ENCODE measurements at regions not wholly inside any gene's neighbourhood (a gene's known extent, or its start where the extent isn't known, plus 50 kb on each side); places are given as distances from the start of the nearest gene placed in this dataset.

DNA sequence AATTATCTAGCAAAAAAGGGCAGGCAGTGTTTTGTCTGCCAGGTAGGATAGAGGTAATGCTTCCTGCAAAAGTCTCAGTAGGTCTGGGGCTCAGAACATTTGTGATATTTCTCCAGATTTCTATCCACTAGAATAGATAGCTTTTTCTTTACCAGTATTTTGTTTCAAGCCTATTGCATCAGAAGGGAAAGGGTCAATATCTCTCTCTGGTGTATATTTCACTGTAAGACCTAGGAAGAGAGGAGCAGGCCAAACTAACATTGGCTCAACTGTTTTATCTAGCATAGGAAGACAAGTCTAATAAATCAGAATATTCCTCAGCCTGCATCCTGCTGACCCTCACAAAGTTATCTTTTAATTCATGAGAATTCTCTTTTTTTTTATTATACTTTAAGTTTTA is 106.7 kb upstream of the DAAM1 start:
- Histone ChIP-seq H3K9me2 (ENCODE audit: insufficient read depth, low read length) (no peaks in the 10 kb centered on the region), H3F3A (ENCODE audit: insufficient read depth, low read length, poor library complexity, severe bottlenecking) (no peaks in the 10 kb centered on the region), H2AFZ (ENCODE audit: low read depth, low read length) (no peak overlapping the region), H3K9ac (ENCODE audit: low read length) (no peak overlapping the region), H3K27ac (ENCODE audit: low read length) (no peak overlapping the region), H3K79me2 (replicated peaks; ENCODE audit: insufficient read depth, low read length) (no peaks in the 10 kb centered on the region), H3K4me3 (ENCODE audit: low read length) (no peak overlapping the region), H3K4me2 (ENCODE audit: low read length) (no peak overlapping the region), H3K36me3 (ENCODE audit: insufficient read depth, low read length) (no peaks in the 10 kb centered on the region), H3K27me3 (ENCODE audit: insufficient read depth, low read depth, low read length) (no peaks in the 10 kb centered on the region), H3K9me3 (ENCODE audit: low read length) (no peaks in the 10 kb centered on the region), H4K20me1 (ENCODE audit: insufficient read depth) (no peaks in the 10 kb centered on the region)
- TF ChIP-seq MXI1 (conservative IDR thresholded peaks at IDR 0.05; ENCODE audit: poor library complexity, severe bottlenecking) (no peak), RAD21 (conservative IDR thresholded peaks at IDR 0.05) (no peak), EZH2 (IDR thresholded peaks at IDR 0.05; ENCODE audit: borderline replicate concordance, insufficient read depth, low read length, poor library complexity, severe bottlenecking) (no peak), TAF1 (IDR thresholded peaks at IDR 0.05; ENCODE audit: low read depth) (no peak), POLR2AphosphoS5 (IDR thresholded peaks at IDR 0.05) (no peak), EP300 (conservative IDR thresholded peaks at IDR 0.05; ENCODE audit: poor library complexity, severe bottlenecking) (no peak), SMC3 (conservative IDR thresholded peaks at IDR 0.05; ENCODE audit: poor library complexity) (no peak)
- TF ChIP-seq, protein P1, sequence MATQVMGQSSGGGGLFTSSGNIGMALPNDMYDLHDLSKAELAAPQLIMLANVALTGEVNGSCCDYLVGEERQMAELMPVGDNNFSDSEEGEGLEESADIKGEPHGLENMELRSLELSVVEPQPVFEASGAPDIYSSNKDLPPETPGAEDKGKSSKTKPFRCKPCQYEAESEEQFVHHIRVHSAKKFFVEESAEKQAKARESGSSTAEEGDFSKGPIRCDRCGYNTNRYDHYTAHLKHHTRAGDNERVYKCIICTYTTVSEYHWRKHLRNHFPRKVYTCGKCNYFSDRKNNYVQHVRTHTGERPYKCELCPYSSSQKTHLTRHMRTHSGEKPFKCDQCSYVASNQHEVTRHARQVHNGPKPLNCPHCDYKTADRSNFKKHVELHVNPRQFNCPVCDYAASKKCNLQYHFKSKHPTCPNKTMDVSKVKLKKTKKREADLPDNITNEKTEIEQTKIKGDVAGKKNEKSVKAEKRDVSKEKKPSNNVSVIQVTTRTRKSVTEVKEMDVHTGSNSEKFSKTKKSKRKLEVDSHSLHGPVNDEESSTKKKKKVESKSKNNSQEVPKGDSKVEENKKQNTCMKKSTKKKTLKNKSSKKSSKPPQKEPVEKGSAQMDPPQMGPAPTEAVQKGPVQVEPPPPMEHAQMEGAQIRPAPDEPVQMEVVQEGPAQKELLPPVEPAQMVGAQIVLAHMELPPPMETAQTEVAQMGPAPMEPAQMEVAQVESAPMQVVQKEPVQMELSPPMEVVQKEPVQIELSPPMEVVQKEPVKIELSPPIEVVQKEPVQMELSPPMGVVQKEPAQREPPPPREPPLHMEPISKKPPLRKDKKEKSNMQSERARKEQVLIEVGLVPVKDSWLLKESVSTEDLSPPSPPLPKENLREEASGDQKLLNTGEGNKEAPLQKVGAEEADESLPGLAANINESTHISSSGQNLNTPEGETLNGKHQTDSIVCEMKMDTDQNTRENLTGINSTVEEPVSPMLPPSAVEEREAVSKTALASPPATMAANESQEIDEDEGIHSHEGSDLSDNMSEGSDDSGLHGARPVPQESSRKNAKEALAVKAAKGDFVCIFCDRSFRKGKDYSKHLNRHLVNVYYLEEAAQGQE (IDR thresholded peaks at IDR 0.05; ENCODE audit: borderline replicate concordance), result no peak
- TF ChIP-seq, protein P2, sequence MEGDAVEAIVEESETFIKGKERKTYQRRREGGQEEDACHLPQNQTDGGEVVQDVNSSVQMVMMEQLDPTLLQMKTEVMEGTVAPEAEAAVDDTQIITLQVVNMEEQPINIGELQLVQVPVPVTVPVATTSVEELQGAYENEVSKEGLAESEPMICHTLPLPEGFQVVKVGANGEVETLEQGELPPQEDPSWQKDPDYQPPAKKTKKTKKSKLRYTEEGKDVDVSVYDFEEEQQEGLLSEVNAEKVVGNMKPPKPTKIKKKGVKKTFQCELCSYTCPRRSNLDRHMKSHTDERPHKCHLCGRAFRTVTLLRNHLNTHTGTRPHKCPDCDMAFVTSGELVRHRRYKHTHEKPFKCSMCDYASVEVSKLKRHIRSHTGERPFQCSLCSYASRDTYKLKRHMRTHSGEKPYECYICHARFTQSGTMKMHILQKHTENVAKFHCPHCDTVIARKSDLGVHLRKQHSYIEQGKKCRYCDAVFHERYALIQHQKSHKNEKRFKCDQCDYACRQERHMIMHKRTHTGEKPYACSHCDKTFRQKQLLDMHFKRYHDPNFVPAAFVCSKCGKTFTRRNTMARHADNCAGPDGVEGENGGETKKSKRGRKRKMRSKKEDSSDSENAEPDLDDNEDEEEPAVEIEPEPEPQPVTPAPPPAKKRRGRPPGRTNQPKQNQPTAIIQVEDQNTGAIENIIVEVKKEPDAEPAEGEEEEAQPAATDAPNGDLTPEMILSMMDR (IDR thresholded peaks at IDR 0.05; ENCODE audit: poor library complexity, severe bottlenecking), result no peak

- no peak overlapping the region for H2AFZ ChIP-seq (ENCODE audit: low read depth, low read length)
Observed at GRCh38 chr14:59085207-59085739, 103.2 kb upstream of the DAAM1 start.

More at GRCh38 chr14:59085207-59085739, 103.2 kb upstream of the DAAM1 start:
- no peak overlapping the region for H3K4me2 ChIP-seq (ENCODE audit: low read length)
- no peak overlapping the region for H3K9ac ChIP-seq (ENCODE audit: low read length)
- H4K20me1 ChIP-seq (ENCODE audit: insufficient read depth), result no peaks in the 10 kb centered on the region
- TF ChIP-seq, protein P1 (IDR thresholded peaks at IDR 0.05; ENCODE audit: borderline replicate concordance), result no peak
- TF ChIP-seq RAD21 (conservative IDR thresholded peaks at IDR 0.05) (no peak), SMC3 (conservative IDR thresholded peaks at IDR 0.05; ENCODE audit: poor library complexity) (no peak), EP300 (conservative IDR thresholded peaks at IDR 0.05; ENCODE audit: poor library complexity, severe bottlenecking) (no peak), POLR2AphosphoS5 (IDR thresholded peaks at IDR 0.05) (no peak), EZH2 (IDR thresholded peaks at IDR 0.05; ENCODE audit: borderline replicate concordance, insufficient read depth, low read length, poor library complexity, severe bottlenecking) (no peak), TAF1 (IDR thresholded peaks at IDR 0.05; ENCODE audit: low read depth) (no peak), MXI1 (conservative IDR thresholded peaks at IDR 0.05; ENCODE audit: poor library complexity, severe bottlenecking) (no peak)
- TF ChIP-seq, protein P2 (IDR thresholded peaks at IDR 0.05; ENCODE audit: poor library complexity, severe bottlenecking), result no peak
- no peaks in the 10 kb centered on the region for H3K27me3 ChIP-seq (ENCODE audit: insufficient read depth, low read depth, low read length)
- H3K9me2 ChIP-seq (ENCODE audit: insufficient read depth, low read length), result no peaks in the 10 kb centered on the region
- H3K27ac ChIP-seq (ENCODE audit: low read length), result no peak overlapping the region
- H3K79me2 ChIP-seq (replicated peaks; ENCODE audit: insufficient read depth, low read length), result no peaks in the 10 kb centered on the region
- H3F3A ChIP-seq (ENCODE audit: insufficient read depth, low read length, poor library complexity, severe bottlenecking), result no peaks in the 10 kb centered on the region
- H3K9me3 ChIP-seq (ENCODE audit: low read length), result no peaks in the 10 kb centered on the region
- H3K4me3 ChIP-seq (ENCODE audit: low read length), result no peak overlapping the region
- no peaks in the 10 kb centered on the region for H3K36me3 ChIP-seq (ENCODE audit: insufficient read depth, low read length)
